Fibroblast of skin of abdomen (primary cell): ENCODE measurements at regions not wholly inside any gene's neighbourhood (a gene's known extent, or its start where the extent isn't known, plus 50 kb on each side); places are given as distances from the start of the nearest gene placed in this dataset.

ENCODE experiments used
- DNase-seq: peaks from one replicate; pipeline ENCODE4 v3.0.0-alpha.2; 2013

DNA sequence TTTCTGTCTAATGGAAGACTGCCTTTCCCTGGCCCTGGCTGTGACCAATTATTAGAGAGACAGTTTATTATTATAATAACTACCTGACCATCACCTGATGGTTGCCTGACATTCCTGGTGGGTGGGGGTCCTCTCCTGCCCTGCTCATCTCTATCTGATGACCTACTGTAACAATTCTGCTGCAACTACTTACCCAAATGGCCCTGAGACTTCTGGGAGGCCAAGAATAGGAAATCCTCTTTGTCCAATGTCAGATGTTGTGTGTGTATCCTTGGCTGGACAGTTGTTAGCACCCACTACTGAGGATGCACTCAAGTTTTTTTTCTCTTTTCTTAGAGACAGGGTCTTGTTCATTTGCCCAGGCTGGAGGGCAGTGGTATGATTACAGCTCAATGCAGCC lies 110.3 kb downstream of the DDX1 start:
- DNase-seq: no peak

- DNase-seq: no peak
These were observed 110.8 kb downstream of the DDX1 start for GRCh38 chr2:15702452-15702851.

DNA sequence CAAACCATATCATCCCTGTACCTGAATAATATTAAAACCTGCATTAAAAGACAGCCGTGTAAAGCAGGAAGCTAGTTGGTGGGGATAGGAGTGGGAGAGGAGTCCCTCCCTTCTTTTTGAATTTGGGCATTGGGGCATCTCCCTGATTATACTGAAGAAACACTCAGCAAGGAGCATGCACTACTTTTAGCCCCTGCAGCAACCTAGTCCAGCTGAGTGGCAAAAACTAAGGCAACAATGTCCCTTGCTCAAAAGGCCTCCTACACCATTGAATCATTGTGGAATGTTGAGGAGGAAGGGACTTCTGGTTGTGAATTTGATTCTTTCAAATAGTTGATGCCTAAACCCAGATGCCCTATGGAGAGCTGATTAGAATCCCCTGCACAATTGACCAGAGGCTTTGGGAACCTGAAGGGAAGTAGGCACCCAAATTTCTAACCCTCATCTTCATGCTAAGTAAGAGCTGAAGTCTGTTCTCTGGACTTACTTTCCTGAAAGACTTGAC lies 111.7 kb downstream of the DDX1 start:
- DNase-seq: no peak

DNA sequence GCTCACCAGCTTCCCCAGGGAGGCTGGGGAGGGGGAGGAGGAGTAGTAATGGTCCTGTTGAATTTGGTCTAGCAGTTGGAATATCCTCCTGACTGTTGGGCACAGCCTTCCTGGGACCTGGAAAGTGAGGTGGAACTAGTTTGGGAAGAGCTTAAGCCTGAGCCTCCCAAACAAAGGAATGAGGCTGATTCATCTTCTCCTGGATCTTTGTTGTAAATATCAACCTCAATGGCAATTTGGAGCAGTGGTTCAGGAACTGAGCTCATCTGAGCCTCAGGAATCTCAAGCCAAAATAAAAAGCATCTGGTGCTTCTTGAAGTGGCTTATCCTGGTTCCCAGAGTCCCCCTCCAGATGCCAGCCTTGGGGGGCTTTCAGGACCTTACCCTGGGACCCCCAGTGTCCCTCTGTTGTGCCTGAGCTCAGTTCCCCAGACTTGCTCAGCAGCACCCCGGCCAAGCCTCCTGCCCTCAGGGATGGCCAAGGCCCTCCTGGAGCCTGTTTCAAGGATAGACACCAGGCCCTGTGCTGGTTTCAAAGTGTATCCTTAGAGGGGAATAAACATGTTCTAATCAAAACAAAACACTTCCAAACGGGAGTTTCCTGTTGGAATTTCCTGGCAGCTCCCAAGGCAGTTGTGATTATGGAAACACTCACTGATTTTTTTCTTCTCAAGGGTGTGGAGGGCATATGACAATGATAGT lies 112.6 kb downstream of the DDX1 start:
- no peak for DNase-seq

DNA sequence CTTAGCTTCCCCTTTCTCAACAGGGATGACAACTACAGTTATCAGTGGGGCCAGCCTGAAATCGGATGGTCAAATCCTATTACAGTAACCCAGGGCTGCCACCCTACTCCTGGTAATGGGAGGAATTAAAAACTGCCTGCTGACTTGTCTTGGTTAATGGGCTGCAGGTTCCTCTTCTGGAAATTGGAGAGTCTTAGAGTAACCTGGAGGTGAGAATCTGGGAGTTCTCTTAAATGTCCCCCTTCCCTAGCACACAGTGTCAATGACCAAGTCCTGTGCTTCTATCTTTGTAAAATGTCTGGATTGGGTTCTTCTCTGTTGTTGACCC lies 113.1 kb downstream of the DDX1 start:
- DNase-seq: no peak

DNA sequence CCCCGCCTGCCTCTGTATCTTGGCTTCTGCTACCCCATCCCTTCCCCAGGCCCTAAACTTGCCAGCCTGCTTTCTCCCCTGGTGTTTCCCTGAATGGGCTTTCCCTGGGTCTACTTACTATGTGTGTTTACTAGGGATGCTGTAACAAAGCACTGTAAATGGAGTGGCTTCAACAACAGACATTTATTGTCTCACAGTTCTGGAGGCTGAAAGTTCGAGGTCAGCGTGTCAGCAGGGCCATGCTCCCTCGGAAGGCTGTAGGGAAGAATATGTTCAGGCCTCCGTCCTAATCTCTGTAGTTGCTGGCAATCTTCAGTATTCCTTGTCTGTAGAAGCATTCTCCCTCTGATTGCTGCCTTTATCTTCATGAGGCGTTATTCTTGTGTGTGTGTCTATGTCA lies 113.6 kb downstream of the DDX1 start:
- DNase-seq: no peak

- no peak for DNase-seq
These were observed 114.2 kb downstream of the DDX1 start for GRCh38 chr2:15705839-15706386.

DNA sequence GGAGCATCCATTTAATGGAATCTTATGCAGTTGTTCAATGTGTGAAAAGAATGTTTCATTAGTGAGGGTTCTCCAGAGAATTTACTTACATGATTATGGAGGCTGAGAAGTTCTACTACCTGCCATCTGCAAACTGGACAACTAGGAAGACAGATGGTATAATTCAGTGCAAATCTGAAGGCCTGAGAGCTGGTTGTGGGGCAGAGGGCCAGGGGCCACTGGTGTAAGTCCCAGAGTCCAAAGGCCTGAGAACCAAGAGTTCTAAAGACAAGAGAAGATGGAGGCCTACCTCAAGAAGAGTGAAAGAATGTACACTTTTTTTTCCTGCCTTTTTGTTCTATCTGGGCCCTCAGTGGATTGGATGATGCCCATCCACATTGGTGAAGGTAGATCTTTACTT lies 114.8 kb downstream of the DDX1 start:
- no peak for DNase-seq

DNA sequence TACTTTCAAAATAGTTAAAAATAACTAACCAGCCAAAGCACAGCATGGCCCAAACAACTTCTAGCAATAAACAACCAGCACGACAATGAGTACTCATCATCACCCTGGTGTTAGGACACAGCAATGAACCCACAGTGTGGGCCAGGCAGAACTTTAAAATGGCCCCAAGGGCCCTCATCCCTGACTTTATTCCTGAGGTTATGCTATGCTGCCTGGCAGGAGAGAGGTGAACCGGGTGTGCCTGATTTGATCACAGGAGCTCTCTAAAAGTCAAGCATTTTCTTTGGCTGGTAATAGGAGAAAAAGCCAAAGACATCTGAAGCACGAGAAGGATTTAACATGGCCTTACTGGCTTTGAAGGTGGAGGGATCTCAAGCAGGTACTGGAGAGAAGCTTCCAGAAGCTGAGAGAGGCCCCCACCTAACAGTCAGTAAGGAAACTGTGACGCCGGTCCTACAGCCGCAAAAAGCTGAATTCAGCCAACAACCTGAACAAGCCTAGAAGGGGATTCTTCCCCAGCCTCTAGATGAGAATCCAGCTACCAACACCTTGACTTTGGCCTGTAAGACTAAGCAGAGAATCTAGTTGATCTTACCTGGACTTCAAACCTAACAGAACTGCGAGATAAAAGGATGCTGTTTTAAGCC lies 115.4 kb downstream of the DDX1 start:
- no peak for DNase-seq

- DNase-seq: no peak
These were observed 116.5 kb downstream of the DDX1 start for GRCh38 chr2:15708161-15708560.

DNA sequence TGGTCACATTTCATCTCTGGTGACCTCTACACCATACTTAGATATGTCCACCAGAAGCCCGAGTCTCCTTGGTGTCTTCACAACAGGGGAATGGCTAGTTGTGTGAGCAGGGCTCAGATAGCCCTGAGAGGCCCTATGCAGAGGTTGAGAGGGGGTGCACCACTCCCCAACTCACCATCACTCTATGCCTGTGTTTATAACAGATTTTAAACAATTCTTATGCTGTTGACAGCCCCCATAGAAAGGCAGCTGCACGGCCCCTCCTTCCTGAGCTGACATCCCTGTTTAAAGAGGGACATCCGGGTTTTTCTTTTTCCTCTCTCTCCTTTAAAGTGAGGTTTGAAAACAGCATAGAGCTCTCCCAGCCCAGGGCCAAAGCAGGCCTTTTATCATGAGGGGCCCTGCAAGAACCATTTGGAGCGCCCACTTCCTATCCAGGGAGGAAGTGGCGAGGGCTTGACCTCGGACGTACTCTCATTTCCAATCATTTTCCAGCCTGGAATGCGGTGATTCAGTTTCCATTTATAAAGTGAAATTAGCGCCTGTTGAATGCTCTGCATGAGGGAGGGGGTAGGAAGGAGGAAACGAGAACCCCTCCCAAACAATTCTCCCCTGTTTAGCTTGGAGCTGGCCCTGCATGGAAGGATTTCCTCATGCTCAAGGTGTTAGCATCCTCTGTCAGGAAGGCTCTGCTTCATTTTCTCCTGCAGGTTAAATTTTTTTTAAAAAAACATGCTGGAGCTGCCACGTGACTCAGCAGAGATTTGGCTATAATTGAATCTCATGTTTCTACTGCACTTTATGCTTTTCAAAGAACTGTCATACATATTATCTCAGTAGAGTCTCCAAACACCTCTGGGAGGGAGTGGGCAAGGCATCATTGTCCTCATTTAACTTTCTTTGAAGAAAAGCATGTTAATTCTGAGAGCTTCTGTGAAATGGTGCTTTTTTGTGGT lies 117.5 kb downstream of the DDX1 start:
- no peak for DNase-seq

DNA sequence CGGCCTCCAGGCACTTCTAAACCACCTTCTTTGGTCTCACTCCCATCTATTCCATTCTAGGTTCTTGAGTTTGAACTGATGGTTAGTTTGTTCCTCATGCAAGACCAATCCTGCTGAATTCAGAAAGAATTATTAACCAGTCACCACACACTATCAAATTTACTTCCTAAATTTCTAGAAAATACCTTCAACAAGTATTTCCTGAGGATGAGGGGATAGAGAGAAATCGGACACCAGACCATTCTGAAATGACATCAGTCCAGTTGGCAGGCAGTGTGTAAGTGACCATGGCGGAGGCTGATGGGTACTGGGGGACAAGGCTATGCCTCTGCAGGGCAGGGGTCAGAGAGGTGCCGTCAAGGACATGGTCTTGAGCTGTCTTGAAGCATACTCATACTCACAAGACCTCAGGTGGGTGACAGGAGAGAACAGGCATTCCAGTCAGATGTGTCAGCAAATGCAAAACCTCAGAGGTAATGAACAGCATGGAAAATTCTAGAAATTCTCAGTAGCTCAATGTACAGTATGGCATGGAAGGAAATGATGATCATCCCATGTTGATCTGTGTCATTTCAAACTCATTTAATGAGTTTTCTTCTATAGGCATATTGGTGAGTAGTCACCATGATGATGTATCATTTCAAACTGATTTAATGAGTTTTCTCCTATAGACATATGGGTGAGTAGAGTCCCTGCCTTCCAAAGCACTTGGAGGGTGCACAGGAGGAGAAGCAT lies 119.6 kb downstream of the DDX1 start:
- DNase-seq: no peak

- no peak for DNase-seq
These were observed 121.1 kb downstream of the DDX1 start for GRCh38 chr2:15712551-15713342.

- DNase-seq: no peak
These were observed 121.8 kb downstream of the DDX1 start for GRCh38 chr2:15713475-15713874.

DNA sequence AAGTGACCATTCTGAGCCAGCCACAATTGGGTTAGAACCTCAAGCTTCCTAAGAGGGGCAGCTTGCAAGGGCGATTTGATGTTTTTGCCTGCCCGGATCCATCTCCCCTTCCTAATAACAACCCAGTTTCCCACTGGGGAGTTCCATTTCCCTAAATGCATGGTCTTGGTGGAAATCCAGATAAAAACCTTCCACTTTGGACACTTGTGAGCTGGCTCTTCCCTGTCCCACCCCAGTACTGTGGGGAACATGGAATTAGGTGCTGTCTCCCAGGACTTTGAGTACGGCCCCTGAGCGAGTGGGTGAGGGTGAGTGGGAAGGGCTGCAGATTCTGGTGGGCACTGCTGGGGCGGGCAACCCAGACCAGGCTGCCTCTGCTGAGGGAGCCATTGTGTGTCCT lies 122.3 kb downstream of the DDX1 start:
- no peak for DNase-seq

DNA sequence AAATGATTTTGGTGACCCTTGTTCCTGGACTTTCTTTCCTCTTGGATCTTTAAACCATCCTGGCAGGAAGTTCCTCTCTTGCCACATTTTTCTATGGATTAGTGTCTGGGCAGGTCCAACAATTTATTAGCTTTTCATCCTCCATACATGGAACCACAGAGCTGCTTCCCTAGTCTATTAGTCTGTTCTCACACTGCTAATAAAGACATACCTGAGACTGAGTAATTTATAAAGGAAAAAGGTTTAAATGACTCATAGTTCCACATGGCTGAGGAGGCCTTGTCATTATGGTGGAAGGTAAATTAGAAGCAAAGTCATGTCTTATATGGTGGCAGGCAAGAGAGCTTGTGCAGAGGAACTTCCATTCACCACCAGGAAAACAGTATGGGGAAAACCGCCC lies 122.9 kb downstream of the DDX1 start:
- DNase-seq: no peak

DNA sequence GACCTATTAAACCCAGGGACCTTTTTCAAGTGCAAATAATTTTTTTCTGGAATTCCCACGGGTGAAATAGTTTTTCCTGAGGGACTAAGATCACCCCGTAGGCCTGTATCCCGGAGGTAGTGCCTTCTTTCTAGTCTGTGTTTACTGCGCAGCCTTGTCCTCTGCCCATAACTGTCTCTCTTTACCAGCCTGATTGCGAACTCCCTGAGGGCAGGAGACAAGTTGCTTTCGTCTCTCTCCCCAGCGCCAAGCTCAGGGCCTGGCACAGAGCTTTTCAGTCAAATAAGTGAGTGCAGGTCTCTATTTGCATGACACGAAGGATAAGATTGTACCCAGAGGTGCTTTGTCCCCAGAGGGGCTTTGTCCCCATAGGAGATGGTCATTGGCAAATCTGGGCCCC lies 123.9 kb downstream of the DDX1 start:
- no peak for DNase-seq

- no peak for DNase-seq
These were observed 126.7 kb downstream of the DDX1 start for GRCh38 chr2:15718103-15718943.

GRCh38 chr2:15718944-15719323 lies 127.3 kb downstream of the DDX1 start:
- no peak for DNase-seq

DNA sequence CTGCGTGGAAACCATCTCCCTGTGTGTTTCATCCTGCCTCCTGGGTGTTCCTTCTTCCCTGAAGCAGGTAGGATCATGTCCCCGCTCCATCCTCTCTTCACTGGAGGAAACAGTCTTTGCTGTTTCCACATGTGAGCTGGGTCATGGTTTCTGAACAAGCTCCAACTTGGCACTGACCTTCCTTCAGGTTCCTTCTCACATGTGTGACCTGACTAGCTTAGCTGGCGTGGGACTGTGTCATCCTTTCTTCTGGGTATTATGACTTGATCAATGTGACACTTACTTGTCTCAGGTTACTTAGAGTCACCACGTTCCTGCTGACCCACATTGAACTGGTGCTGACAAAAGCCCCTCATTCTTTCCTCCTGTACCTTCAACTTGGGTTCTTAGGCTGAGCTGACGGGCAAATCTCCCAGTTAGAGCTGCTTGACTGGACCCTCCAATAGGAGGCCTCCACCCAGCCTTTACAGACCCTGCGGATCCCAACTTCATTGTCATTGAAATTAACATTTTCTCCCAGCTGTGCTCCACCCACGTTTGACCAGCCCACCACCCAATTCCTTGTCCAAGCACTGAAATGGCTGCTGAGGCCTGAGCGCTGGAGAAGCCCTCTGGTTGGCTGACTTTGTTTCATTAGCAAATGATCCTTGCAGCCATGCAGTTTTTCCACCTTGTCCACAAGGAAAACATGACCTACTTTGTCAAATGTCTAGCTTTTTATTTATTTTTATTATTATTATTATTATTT lies 128.1 kb downstream of the DDX1 start:
- DNase-seq: no peak
